ENCODE measurements at regions not wholly inside any gene's neighbourhood (a gene's known extent, or its start where the extent isn't known, plus 50 kb on each side); places are given as distances from the start of the nearest gene placed in this dataset.

DNA sequence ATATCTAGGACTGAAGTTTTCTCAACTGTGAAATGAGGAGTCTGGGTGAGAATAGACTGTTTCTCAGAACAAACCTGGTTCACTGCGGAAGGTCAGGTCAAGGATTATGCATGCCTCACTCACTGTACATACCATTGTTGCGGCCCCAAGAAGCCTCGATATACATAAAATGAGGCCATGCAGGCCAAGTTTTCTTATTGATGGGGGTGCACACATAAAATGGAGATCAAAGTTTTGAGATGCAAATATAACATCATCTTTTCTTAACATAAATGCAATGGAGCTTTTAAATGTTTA is 1366.1 kb upstream of the CELF4 start:
- TF ChIP-seq CTCF (IDR thresholded peaks at IDR 0.05; ENCODE audit: low read depth, low read length) (no peak), POLR2A (IDR thresholded peaks at IDR 0.05; ENCODE audit: extremely low read depth, insufficient read length) (no peak), MYC (IDR thresholded peaks at IDR 0.05; ENCODE audit: low read depth, low read length) (no peak)
